DOHH2 (cell line): ENCODE measurements at regions not wholly inside any gene's neighbourhood (a gene's known extent, or its start where the extent isn't known, plus 50 kb on each side); places are given as distances from the start of the nearest gene placed in this dataset.

Experiments used
- H3F3A ChIP-seq: fragments of 200-600 bp; sonication (generic), shearing (Covaris generic); 2 replicates; pipeline ENCODE4 v1.6.0; 2016; ENCODE audit warnings: antibody characterized with exemption, mild to moderate bottlenecking; ENCODE audit not compliant: control insufficient read depth, insufficient read depth
- H3K27ac ChIP-seq: fragments of 200-600 bp; sonication (generic); 2 replicates; pipeline ENCODE4 v1.5.1; 2014; ENCODE audit warnings: low read depth, mild to moderate bottlenecking, low read length, moderate library complexity
- H3K27me3 ChIP-seq: fragments of 200-600 bp; sonication (generic); 2 replicates; pipeline ENCODE4 v1.6.1; 2014; ENCODE audit warnings: mild to moderate bottlenecking, low read length, mixed read lengths; ENCODE audit not compliant: control insufficient read depth
- H3K36me3 ChIP-seq: fragments of 200-600 bp; sonication (generic); 2 replicates; pipeline ENCODE4 v1.6.1; 2014; ENCODE audit warnings: mild to moderate bottlenecking, low read length, moderate library complexity, mixed read lengths; ENCODE audit not compliant: control insufficient read depth
- H3K4me1 ChIP-seq: fragments of 200-600 bp; sonication (generic); 2 replicates; pipeline ENCODE4 v1.6.1; 2014; ENCODE audit warnings: mild to moderate bottlenecking, low read length, mixed read lengths; ENCODE audit not compliant: control insufficient read depth
- H3K4me2 ChIP-seq: fragments of 200-600 bp; sonication (generic); 2 replicates; pipeline ENCODE4 v1.6.0; 2014; ENCODE audit warnings: mild to moderate bottlenecking, low read length, moderate library complexity
- H3K4me3 ChIP-seq: fragments of 200-600 bp; sonication (generic); 2 replicates; pipeline ENCODE4 v1.5.1; 2014; ENCODE audit warnings: mild to moderate bottlenecking, low read length, mixed read lengths
- H3K79me2 ChIP-seq: fragments of 200-600 bp; sonication (generic); 2 replicates; pipeline ENCODE4 v1.6.1; 2014; ENCODE audit warnings: mild to moderate bottlenecking, low read length, mixed read lengths; ENCODE audit not compliant: control insufficient read depth
- H3K9me2 ChIP-seq: fragments of 200-600 bp; sonication (generic); replicated peaks from 2 replicates; pipeline ENCODE4 v1.6.1; 2014; ENCODE audit warnings: mild to moderate bottlenecking, low read length, mixed read lengths; ENCODE audit not compliant: control insufficient read depth
- H3K9me3 ChIP-seq: fragments of 200-600 bp; sonication (generic); 2 replicates; pipeline ENCODE4 v1.6.1; 2014; ENCODE audit warnings: antibody characterized with exemption, low read length, mixed read lengths; ENCODE audit not compliant: control insufficient read depth, insufficient read depth
- H4K20me1 ChIP-seq: fragments of 200-600 bp; sonication (generic); 2 replicates; pipeline ENCODE4 v1.6.0; 2014; ENCODE audit warnings: low read depth, mild to moderate bottlenecking, antibody characterized with exemption, low read length, moderate library complexity; ENCODE audit not compliant: control insufficient read depth, insufficient read depth
- EZH2phosphoT487 ChIP-seq: fragments of 200-600 bp; sonication (generic); IDR thresholded peaks from 2 replicates; pipeline ENCODE4 v1.6.1; 2017; ENCODE audit warnings: borderline replicate concordance, mild to moderate bottlenecking, antibody characterized with exemption, low read length, moderate library complexity, mixed read lengths
- TF ChIP-seq, protein P1 (sequence below): fragments of 200-600 bp; sonication (generic); IDR thresholded peaks from one replicate; pipeline ENCODE4 v1.5.1; 2014; ENCODE audit warnings: antibody characterized with exemption, mild to moderate bottlenecking, low read depth, low read length; ENCODE audit not compliant: poor library complexity, severe bottlenecking

DNA sequence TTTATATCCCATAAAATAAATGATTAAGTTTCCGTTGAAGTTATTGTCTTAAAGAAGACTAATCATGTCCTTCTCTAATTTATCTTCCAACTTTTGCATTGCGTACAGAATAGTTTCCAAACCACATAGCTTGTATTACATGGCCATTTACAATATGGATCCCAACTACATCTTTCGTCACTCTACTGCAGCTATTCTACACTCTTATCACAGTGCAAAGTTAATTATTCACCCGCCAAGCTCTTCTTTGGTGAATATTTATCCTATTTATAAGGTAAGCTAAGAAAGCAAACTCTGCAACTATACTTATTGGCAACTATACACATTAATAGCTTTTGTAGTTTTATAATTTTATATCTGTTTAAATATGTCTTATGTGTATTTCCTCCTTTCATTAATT lies 75.9 kb upstream of the ADAMTS19 start:
- Histone ChIP-seq H3K4me3 (no peak overlapping the region), H3K79me2 (no peaks in the 10 kb centered on the region), H4K20me1 (no peaks in the 10 kb centered on the region), H3K36me3 (no peaks in the 10 kb centered on the region), H3K27ac (no peak overlapping the region), H3K9me3 (no peaks in the 10 kb centered on the region), H3K4me1 (no peaks in the 10 kb centered on the region), H3K4me2 (no peak overlapping the region), H3K27me3 (no peaks in the 10 kb centered on the region), H3F3A (no peaks in the 10 kb centered on the region), H3K9me2 (no peaks in the 10 kb centered on the region)
- TF ChIP-seq EZH2phosphoT487 = no peak
- TF ChIP-seq, protein P1, sequence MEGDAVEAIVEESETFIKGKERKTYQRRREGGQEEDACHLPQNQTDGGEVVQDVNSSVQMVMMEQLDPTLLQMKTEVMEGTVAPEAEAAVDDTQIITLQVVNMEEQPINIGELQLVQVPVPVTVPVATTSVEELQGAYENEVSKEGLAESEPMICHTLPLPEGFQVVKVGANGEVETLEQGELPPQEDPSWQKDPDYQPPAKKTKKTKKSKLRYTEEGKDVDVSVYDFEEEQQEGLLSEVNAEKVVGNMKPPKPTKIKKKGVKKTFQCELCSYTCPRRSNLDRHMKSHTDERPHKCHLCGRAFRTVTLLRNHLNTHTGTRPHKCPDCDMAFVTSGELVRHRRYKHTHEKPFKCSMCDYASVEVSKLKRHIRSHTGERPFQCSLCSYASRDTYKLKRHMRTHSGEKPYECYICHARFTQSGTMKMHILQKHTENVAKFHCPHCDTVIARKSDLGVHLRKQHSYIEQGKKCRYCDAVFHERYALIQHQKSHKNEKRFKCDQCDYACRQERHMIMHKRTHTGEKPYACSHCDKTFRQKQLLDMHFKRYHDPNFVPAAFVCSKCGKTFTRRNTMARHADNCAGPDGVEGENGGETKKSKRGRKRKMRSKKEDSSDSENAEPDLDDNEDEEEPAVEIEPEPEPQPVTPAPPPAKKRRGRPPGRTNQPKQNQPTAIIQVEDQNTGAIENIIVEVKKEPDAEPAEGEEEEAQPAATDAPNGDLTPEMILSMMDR = no peak

DNA sequence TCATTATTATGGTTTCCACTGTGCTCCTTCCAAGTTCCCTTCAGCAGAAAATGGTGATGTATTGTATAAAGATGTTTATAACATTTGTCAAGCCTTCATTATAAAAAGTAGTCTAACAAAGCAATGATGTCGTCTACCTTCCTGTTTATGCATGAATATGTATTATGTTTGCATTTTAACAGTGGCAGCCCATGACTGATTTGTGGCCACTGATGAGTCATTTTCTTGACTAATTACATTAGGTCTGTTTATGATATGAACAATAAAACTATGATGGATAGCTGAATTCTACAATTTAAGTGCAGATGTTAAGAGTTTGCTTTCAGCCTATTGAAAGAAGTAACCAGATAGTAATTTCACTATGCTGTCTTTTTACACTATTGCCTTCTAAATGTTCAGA lies 75.4 kb upstream of the ADAMTS19 start:
- no peaks in the 10 kb centered on the region for H4K20me1 ChIP-seq
- no peaks in the 10 kb centered on the region for H3F3A ChIP-seq
- no peaks in the 10 kb centered on the region for H3K27me3 ChIP-seq
- no peak overlapping the region for H3K4me2 ChIP-seq
- TF ChIP-seq, protein P1 = no peak
- TF ChIP-seq EZH2phosphoT487 = no peak
- H3K4me3 ChIP-seq = no peak overlapping the region
- H3K9me2 ChIP-seq = no peaks in the 10 kb centered on the region
- no peak overlapping the region for H3K27ac ChIP-seq
- H3K4me1 ChIP-seq = no peaks in the 10 kb centered on the region
- no peaks in the 10 kb centered on the region for H3K36me3 ChIP-seq
- no peaks in the 10 kb centered on the region for H3K79me2 ChIP-seq
- H3K9me3 ChIP-seq = no peaks in the 10 kb centered on the region

DNA sequence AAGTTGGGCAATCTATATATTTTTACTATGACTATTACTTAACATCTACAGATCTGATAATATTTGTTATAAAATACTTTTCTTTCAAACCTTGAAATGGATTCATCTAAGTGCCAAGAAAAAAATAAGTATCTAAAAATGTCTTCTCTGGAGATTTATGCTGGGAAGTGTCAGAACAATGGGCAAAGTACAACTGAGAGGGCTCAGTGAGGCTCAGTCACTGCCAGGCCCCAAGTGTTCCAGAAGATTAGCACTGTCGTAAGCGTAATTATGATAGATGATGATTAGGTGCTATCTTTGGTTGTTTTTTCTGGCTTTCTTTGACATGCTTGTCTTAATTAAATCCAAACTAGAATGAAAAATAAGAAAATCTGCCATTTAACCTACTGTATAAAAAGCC lies 72.2 kb upstream of the ADAMTS19 start:
- Histone ChIP-seq H3K4me2 (no peak overlapping the region), H3K9me2 (no peaks in the 10 kb centered on the region), H3K27me3 (no peaks in the 10 kb centered on the region), H3K79me2 (no peaks in the 10 kb centered on the region), H3K27ac (no peak overlapping the region), H4K20me1 (no peaks in the 10 kb centered on the region), H3K36me3 (no peaks in the 10 kb centered on the region), H3K4me1 (no peaks in the 10 kb centered on the region), H3K9me3 (no peaks in the 10 kb centered on the region), H3K4me3 (no peak overlapping the region), H3F3A (no peaks in the 10 kb centered on the region)
- no peak for TF ChIP-seq EZH2phosphoT487
- TF ChIP-seq, protein P1 = no peak

DNA sequence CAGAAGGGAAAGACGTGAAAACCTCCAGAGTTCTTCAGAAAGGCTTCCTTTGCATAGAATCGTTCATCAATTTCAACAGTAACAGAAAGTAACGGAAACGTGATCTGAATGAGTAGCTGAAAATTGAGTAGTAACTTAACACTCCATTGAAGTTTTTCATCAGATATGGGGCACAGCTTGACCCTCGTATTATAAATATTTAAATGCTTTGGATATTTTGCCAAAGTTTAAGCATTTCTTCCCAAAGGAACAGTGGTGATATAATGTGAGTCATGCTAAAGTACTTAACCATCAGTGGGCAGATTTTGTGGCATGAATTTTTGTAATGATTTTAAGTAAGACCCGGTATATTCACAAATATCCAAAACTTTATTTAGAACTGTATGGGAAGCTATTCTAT lies 67.4 kb upstream of the ADAMTS19 start:
- Histone ChIP-seq H3K27ac (no peak overlapping the region), H3K9me3 (no peaks in the 10 kb centered on the region), H3K4me3 (no peak overlapping the region), H3F3A (no peaks in the 10 kb centered on the region), H3K4me2 (no peak overlapping the region), H3K9me2 (no peaks in the 10 kb centered on the region), H3K27me3 (no peaks in the 10 kb centered on the region), H3K79me2 (no peaks in the 10 kb centered on the region), H4K20me1 (no peaks in the 10 kb centered on the region), H3K4me1 (no peaks in the 10 kb centered on the region), H3K36me3 (no peaks in the 10 kb centered on the region)
- TF ChIP-seq, protein P1 = no peak
- no peak for TF ChIP-seq EZH2phosphoT487
